HepG2 (cell line): ENCODE measurements at regions not wholly inside any gene's neighbourhood (a gene's known extent, or its start where the extent isn't known, plus 50 kb on each side); places are given as distances from the start of the nearest gene placed in this dataset.

Experiments
- ETV6 ChIP-seq: sonication (generic); formaldehyde crosslinking; conservative IDR thresholded peaks from 2 replicates; pipeline ENCODE4 v1.4.0; 2020; ENCODE audit warnings: missing genetic modification reagents
- GMEB2 ChIP-seq: IDR thresholded peaks from 2 replicates; pipeline ENCODE4 v1.6.1; 2016; ENCODE audit warnings: missing biosample characterization, missing genetic modification reagents, low read depth
- HES4 ChIP-seq: sonication (generic); formaldehyde crosslinking; IDR thresholded peaks from 2 replicates; pipeline ENCODE4 v1.9.0; 2021; ENCODE audit warnings: mild to moderate bottlenecking, missing genetic modification reagents, borderline replicate concordance
- HMGXB3 ChIP-seq: sonication (generic); formaldehyde crosslinking; IDR thresholded peaks from 2 replicates; pipeline ENCODE4 v1.4.0; 2020; ENCODE audit warnings: missing genetic modification reagents, borderline replicate concordance
- IKZF5 ChIP-seq: IDR thresholded peaks from 2 replicates; pipeline ENCODE4 v1.6.1; 2018; ENCODE audit warnings: missing genetic modification reagents, mild to moderate bottlenecking, missing compliant biosample characterization
- MBNL3 ChIP-seq: fragments of 250-450 bp; sonication (Bioruptor Pico); conservative IDR thresholded peaks from 2 replicates; pipeline ENCODE4 v1.8.0; 2022; ENCODE audit warnings: mild to moderate bottlenecking, inconsistent platforms
- NR2F6 ChIP-seq, 2 experiments: IDR thresholded peaks; 2 replicates each; pipeline ENCODE4 v1.6.1; 2016; ENCODE audit warnings: antibody characterized with exemption in 1 of 2, mild to moderate bottlenecking in 1 of 2
- PCBP2 ChIP-seq: fragments of 200-400 bp; formaldehyde crosslinking; optimal IDR thresholded peaks from 2 replicates; pipeline ENCODE3; 2018; ENCODE audit warnings: low read length, low read depth; ENCODE audit not compliant: poor library complexity, severe bottlenecking
- SAP130 ChIP-seq: IDR thresholded peaks from 2 replicates; pipeline ENCODE4 v1.6.1; 2016; ENCODE audit warnings: low read depth
- ZGPAT ChIP-seq: IDR thresholded peaks from 2 replicates; pipeline ENCODE4 v1.6.1; 2016; ENCODE audit warnings: mild to moderate bottlenecking
- ZNF280D ChIP-seq: sonication (generic); formaldehyde crosslinking; IDR thresholded peaks from 2 replicates; pipeline ENCODE4 v1.5.1; 2020; ENCODE audit warnings: mild to moderate bottlenecking, missing genetic modification reagents
- ZNF501 ChIP-seq: sonication (generic); formaldehyde crosslinking; IDR thresholded peaks from 2 replicates; pipeline ENCODE4 v1.5.1; 2020; ENCODE audit warnings: mild to moderate bottlenecking, moderate library complexity, missing genetic modification reagents
- ZNF552 ChIP-seq: sonication (generic); formaldehyde crosslinking; IDR thresholded peaks from 2 replicates; pipeline ENCODE4 v1.9.0; 2022; ENCODE audit warnings: missing genetic modification reagents, mild to moderate bottlenecking, borderline replicate concordance
- ZNF773 ChIP-seq: sonication (generic); formaldehyde crosslinking; IDR thresholded peaks from 2 replicates; pipeline ENCODE4 v1.4.0; 2020; ENCODE audit warnings: missing genetic modification reagents, borderline replicate concordance

- TF ChIP-seq ZNF280D (CRISPR knock-in tag), result 0 out of 2 replicates have a peak, but pooled peaks have one; percentile 43
- TF ChIP-seq ETV6 (CRISPR knock-in tag), result 0 out of 2 replicates have a peak, but pooled peaks have one; percentile 57
- no peak for TF ChIP-seq NR2F6 (IDR thresholded peaks at IDR 0.05)
- TF ChIP-seq NR2F6 (CRISPR knock-in tag; IDR thresholded peaks at IDR 0.05), result no peak
- TF ChIP-seq IKZF5 (CRISPR knock-in tag), result no peak
- TF ChIP-seq ZNF773 (CRISPR knock-in tag), result 0 out of 2 replicates have a peak, but pooled peaks have one; percentile 31
- no peak for TF ChIP-seq MBNL3
- TF ChIP-seq ZNF552, result no peak
- TF ChIP-seq HES4 (CRISPR knock-in tag), result no peak
- no peak for TF ChIP-seq PCBP2
- no peak for TF ChIP-seq HMGXB3 (CRISPR knock-in tag)
- TF ChIP-seq ZGPAT, result no peak
- no peak for TF ChIP-seq ZNF501 (CRISPR knock-in tag)
- peak; percentile 13; the same call in 1 of the 2 replicates for TF ChIP-seq SAP130
- no peak for TF ChIP-seq GMEB2 (CRISPR knock-in tag)
These were observed 108.8 kb upstream of the ARHGAP5 start (continued) for GRCh38 chr14:31968107-31968810.
